ENCODE measurements at regions not wholly inside any gene's neighbourhood (a gene's known extent, or its start where the extent isn't known, plus 50 kb on each side); places are given as distances from the start of the nearest gene placed in this dataset.

- H4K8ac ChIP-seq (ENCODE audit: low read depth in 2 of 2, low read length in 2 of 2) = no peak overlapping the region
- no peak overlapping the region for H3K4me2 ChIP-seq (ENCODE audit: low read depth, low read length)
- H2BK20ac ChIP-seq (ENCODE audit: low read depth, low read length) = no peak overlapping the region
- H3K36me3 ChIP-seq (ENCODE audit: control insufficient read depth, insufficient read depth, low read length) = no peaks in the 10 kb centered on the region
- H4K20me1 ChIP-seq (ENCODE audit: insufficient read depth, low read length) = no peaks in the 10 kb centered on the region
- H3K4me1 ChIP-seq (ENCODE audit: control insufficient read depth, insufficient read depth, low read length) = no peaks in the 10 kb centered on the region
- H2BK5ac ChIP-seq (ENCODE audit: low read depth, low read length, poor library complexity, severe bottlenecking) = no peak overlapping the region
- dilution Hi-C loops (cut with HindIII; ENCODE audit: low sequenced_read_pairs, unreplicated experiment) (no loop called here), intact Hi-C loops (cut with micrococcal nuclease) (loop anchor here (1.0 to 5.0 kb wide), 2 partner anchors 889 to 910 kb away; no protein-coding TSS in a partner anchor), in situ Hi-C loops (cut with MboI; ENCODE audit: low sequenced_read_pairs) (no loop called here)
- H3K4ac ChIP-seq (ENCODE audit: low read depth, low read length) = no peak overlapping the region
- no peak overlapping the region for H3K14ac ChIP-seq (replicated peaks; ENCODE audit: low read depth, low read length)
- DNase-seq (peak; percentile 31), ATAC-seq (ENCODE audit: low read depth) (peak; percentile 82)
- no peak overlapping the region for H2BK15ac ChIP-seq (ENCODE audit: low read depth, low read length)
- ChIA-PET POLR2A (ENCODE audit: unreplicated experiment) (no interaction called here), CTCF (interaction anchor here (1.0 kb wide), 1 partner anchor 882 kb away, joined by 4 read pairs; the partner anchor contains the start of gene SLITRK6)
- H3K4me3 ChIP-seq (ENCODE audit: insufficient read depth, low read depth, low read length) = no peak overlapping the region
- no peaks in the 10 kb centered on the region for H3K9me3 ChIP-seq (ENCODE audit: control insufficient read depth, insufficient read depth, low read length)
- WGBS, 2 experiments (ENCODE audit: extremely low coverage in 2 of 2, insufficient read length in 1 of 2) = no CpG with 5 or more reads among the region's 4 CpGs
- H4K5ac ChIP-seq (ENCODE audit: low read depth, low read length) = no peak overlapping the region
- no peak overlapping the region for H3K27ac ChIP-seq (ENCODE audit: insufficient read depth, low read length)
- H2AFZ ChIP-seq (replicated peaks; ENCODE audit: low read length, poor library complexity) = no peak overlapping the region
- H3K27me3 ChIP-seq (ENCODE audit: control insufficient read depth, insufficient read depth, low read length) = no peaks in the 10 kb centered on the region
- no peaks in the 10 kb centered on the region for H3K9me1 ChIP-seq (ENCODE audit: insufficient read depth, low read length)
- no peak overlapping the region for H3K56ac ChIP-seq (ENCODE audit: extremely low read depth, insufficient read depth, low read length)
- no peak overlapping the region for H2AK9ac ChIP-seq (replicated peaks; ENCODE audit: low read depth, low read length, poor library complexity)
- no peak overlapping the region for H2BK120ac ChIP-seq (ENCODE audit: low read depth, low read length)
- no peak for TF ChIP-seq CHD1 (IDR thresholded peaks at IDR 0.05; ENCODE audit: low read depth, low read length)
- TF ChIP-seq SMC3 (IDR thresholded peaks at IDR 0.05; ENCODE audit: low read depth, low read length) = peak; percentile 61; the same call in 1 of the 2 replicates
- no peak for TF ChIP-seq MXI1 (IDR thresholded peaks at IDR 0.05; ENCODE audit: borderline replicate concordance, low read depth, low read length)
- no peak for TF ChIP-seq USF2 (IDR thresholded peaks at IDR 0.05; ENCODE audit: low read depth, low read length)
- TF ChIP-seq MAZ (IDR thresholded peaks at IDR 0.05; ENCODE audit: borderline replicate concordance, low read depth, low read length) = no peak
- TF ChIP-seq RAD21 (IDR thresholded peaks at IDR 0.05; ENCODE audit: low read length) = peak; percentile 42
- TF ChIP-seq POLR2A (IDR thresholded peaks at IDR 0.05; ENCODE audit: low read depth, low read length) = no peak
- no peak for TF ChIP-seq FOS (IDR thresholded peaks at IDR 0.05; ENCODE audit: low read depth, low read length)
- TF ChIP-seq RFX5 (IDR thresholded peaks at IDR 0.05; ENCODE audit: low read depth, low read length) = no peak
- no peak for TF ChIP-seq CEBPB (IDR thresholded peaks at IDR 0.05; ENCODE audit: low read depth, low read length)
- no peak for TF ChIP-seq NFE2L2 (IDR thresholded peaks at IDR 0.05; ENCODE audit: low read depth, low read length)
- TF ChIP-seq ELK1 (IDR thresholded peaks at IDR 0.05; ENCODE audit: borderline replicate concordance, low read depth, low read length) = no peak
- no peak for TF ChIP-seq BHLHE40 (IDR thresholded peaks at IDR 0.05; ENCODE audit: low read depth, low read length)
- TF ChIP-seq MAFK (IDR thresholded peaks at IDR 0.05; ENCODE audit: low read depth, low read length) = no peak
- TF ChIP-seq RCOR1 (IDR thresholded peaks at IDR 0.05; ENCODE audit: insufficient replicate concordance, low read length) = no peak
- peak; percentile 50 for TF ChIP-seq CTCF (conservative IDR thresholded peaks at IDR 0.05; ENCODE audit: low read depth, low read length)
- no peak overlapping the region for H3K18ac ChIP-seq (ENCODE audit: low read depth, low read length)
- BruUV-seq (replicated peaks) = no TSS peak
- H3K9ac ChIP-seq (ENCODE audit: low read depth, low read length) = no peak overlapping the region
- no peak overlapping the region for H2AK5ac ChIP-seq (ENCODE audit: low read depth, low read length)
- no peak overlapping the region for H4K91ac ChIP-seq (ENCODE audit: insufficient read depth, low read depth, low read length)
- H3K79me1 ChIP-seq (ENCODE audit: low read depth in 1 of 2, low read length in 2 of 2) = no peaks in the 10 kb centered on the region
- no peak overlapping the region for H3K23ac ChIP-seq (ENCODE audit: low read depth, low read length)
These were observed 881.9 kb downstream of the SLITRK6 start for GRCh38 chr13:84917252-84917878.

Measured in IMR-90 (cell line).